ENCODE measurements at regions not wholly inside any gene's neighbourhood (a gene's known extent, or its start where the extent isn't known, plus 50 kb on each side); places are given as distances from the start of the nearest gene placed in this dataset.
"Not testable (repeated sequence)": the region's sequence is repeated elsewhere in the genome, so short reads cannot be mapped to it uniquely, and the experiment has no call there.

- H3K27ac ChIP-seq (ENCODE audit: low read length): no peak overlapping the region
- H3K36me3 ChIP-seq (ENCODE audit: control insufficient read depth in 1 of 2, insufficient read depth in 2 of 2, low read length in 2 of 2): no peaks in the 10 kb centered on the region
- H3K4me1 ChIP-seq (ENCODE audit: control insufficient read depth in 1 of 2, insufficient read depth in 2 of 2, low read length in 2 of 2): no peaks in the 10 kb centered on the region
- H3K27me3 ChIP-seq (ENCODE audit: low read depth, low read length): no peaks in the 10 kb centered on the region
- H3K4me3 ChIP-seq (ENCODE audit: low read depth in 1 of 2, low read length in 2 of 2): no peak overlapping the region
- peaks cover under 1 to 3% of the 10 kb centered on the region in 2 donors for H3K9me3 ChIP-seq (ENCODE audit: control insufficient read depth in 1 of 2, low read length in 2 of 2)
Measured at GRCh38 chr6:1445650-1446330, 56.4 kb downstream of the FOXF2 start.

GRCh38 chr6:1449896-1450295, 60.5 kb downstream of the FOXF2 start:
- Histone ChIP-seq H3K4me3 (ENCODE audit: low read depth in 1 of 2, low read length in 2 of 2) (no peak overlapping the region), H3K9me3 (ENCODE audit: control insufficient read depth in 1 of 2, low read length in 2 of 2) (peaks cover 5 to 10% of the 10 kb centered on the region in 2 donors), H3K36me3 (ENCODE audit: control insufficient read depth in 1 of 2, insufficient read depth in 2 of 2, low read length in 2 of 2) (no peaks in the 10 kb centered on the region), H3K4me1 (ENCODE audit: control insufficient read depth in 1 of 2, insufficient read depth in 2 of 2, low read length in 2 of 2) (no peaks in the 10 kb centered on the region), H3K27ac (ENCODE audit: low read length) (no peak overlapping the region), H3K27me3 (ENCODE audit: low read depth, low read length) (no peaks in the 10 kb centered on the region)

GRCh38 chr6:1453024-1453423, 63.6 kb downstream of the FOXF2 start:
- no peaks in the 10 kb centered on the region for H3K27me3 ChIP-seq (ENCODE audit: low read depth, low read length)
- H3K9me3 ChIP-seq (ENCODE audit: control insufficient read depth in 1 of 2, low read length in 2 of 2): peaks cover 5 to 10% of the 10 kb centered on the region in 2 donors
- no peaks in the 10 kb centered on the region for H3K4me1 ChIP-seq (ENCODE audit: control insufficient read depth in 1 of 2, insufficient read depth in 2 of 2, low read length in 2 of 2)
- H3K27ac ChIP-seq (ENCODE audit: low read length): no peak overlapping the region
- no peak overlapping the region for H3K4me3 ChIP-seq (ENCODE audit: low read depth in 1 of 2, low read length in 2 of 2)
- no peaks in the 10 kb centered on the region for H3K36me3 ChIP-seq (ENCODE audit: control insufficient read depth in 1 of 2, insufficient read depth in 2 of 2, low read length in 2 of 2)

- H3K4me1 ChIP-seq (ENCODE audit: control insufficient read depth in 1 of 2, insufficient read depth in 2 of 2, low read length in 2 of 2); H3K9me3 ChIP-seq (ENCODE audit: control insufficient read depth in 1 of 2, low read length in 2 of 2); H3K36me3 ChIP-seq (ENCODE audit: control insufficient read depth in 1 of 2, insufficient read depth in 2 of 2, low read length in 2 of 2); H3K4me3 ChIP-seq (ENCODE audit: low read depth in 1 of 2, low read length in 2 of 2); H3K27ac ChIP-seq (ENCODE audit: low read length); H3K27me3 ChIP-seq (ENCODE audit: low read depth, low read length): not testable (repeated sequence)
Measured at GRCh38 chr6:1456816-1457215, 67.4 kb downstream of the FOXF2 start.

GRCh38 chr6:1461207-1461606, 71.8 kb downstream of the FOXF2 start:
- no peaks in the 10 kb centered on the region for H3K27me3 ChIP-seq (ENCODE audit: low read depth, low read length)
- H3K9me3 ChIP-seq (ENCODE audit: control insufficient read depth in 1 of 2, low read length in 2 of 2): no peaks in the 10 kb centered on the region
- H3K36me3 ChIP-seq (ENCODE audit: control insufficient read depth in 1 of 2, insufficient read depth in 2 of 2, low read length in 2 of 2): no peaks in the 10 kb centered on the region
- H3K4me3 ChIP-seq (ENCODE audit: low read depth in 1 of 2, low read length in 2 of 2): no peak overlapping the region
- no peak overlapping the region for H3K27ac ChIP-seq (ENCODE audit: low read length)
- no peaks in the 10 kb centered on the region for H3K4me1 ChIP-seq (ENCODE audit: control insufficient read depth in 1 of 2, insufficient read depth in 2 of 2, low read length in 2 of 2)

- Histone ChIP-seq H3K4me3 (ENCODE audit: low read depth in 1 of 2, low read length in 2 of 2) (no peak overlapping the region), H3K36me3 (ENCODE audit: control insufficient read depth in 1 of 2, insufficient read depth in 2 of 2, low read length in 2 of 2) (no peaks in the 10 kb centered on the region), H3K27me3 (ENCODE audit: low read depth, low read length) (no peaks in the 10 kb centered on the region), H3K27ac (ENCODE audit: low read length) (no peak overlapping the region), H3K4me1 (ENCODE audit: control insufficient read depth in 1 of 2, insufficient read depth in 2 of 2, low read length in 2 of 2) (no peaks in the 10 kb centered on the region), H3K9me3 (ENCODE audit: control insufficient read depth in 1 of 2, low read length in 2 of 2) (no peaks in the 10 kb centered on the region)
Measured at GRCh38 chr6:1461736-1462135, 72.4 kb downstream of the FOXF2 start.

GRCh38 chr6:1463275-1463674, 73.9 kb downstream of the FOXF2 start:
- Histone ChIP-seq H3K36me3 (ENCODE audit: control insufficient read depth in 1 of 2, insufficient read depth in 2 of 2, low read length in 2 of 2) (no peaks in the 10 kb centered on the region), H3K4me1 (ENCODE audit: control insufficient read depth in 1 of 2, insufficient read depth in 2 of 2, low read length in 2 of 2) (no peaks in the 10 kb centered on the region), H3K9me3 (ENCODE audit: control insufficient read depth in 1 of 2, low read length in 2 of 2) (no peaks in the 10 kb centered on the region), H3K4me3 (ENCODE audit: low read depth in 1 of 2, low read length in 2 of 2) (no peak overlapping the region), H3K27me3 (ENCODE audit: low read depth, low read length) (no peaks in the 10 kb centered on the region), H3K27ac (ENCODE audit: low read length) (no peak overlapping the region)

- no peaks in the 10 kb centered on the region for H3K27me3 ChIP-seq (ENCODE audit: low read depth, low read length)
- H3K36me3 ChIP-seq (ENCODE audit: control insufficient read depth in 1 of 2, insufficient read depth in 2 of 2, low read length in 2 of 2): no peaks in the 10 kb centered on the region
- no peak overlapping the region for H3K4me3 ChIP-seq (ENCODE audit: low read depth in 1 of 2, low read length in 2 of 2)
- no peaks in the 10 kb centered on the region for H3K4me1 ChIP-seq (ENCODE audit: control insufficient read depth in 1 of 2, insufficient read depth in 2 of 2, low read length in 2 of 2)
- H3K27ac ChIP-seq (ENCODE audit: low read length): no peak overlapping the region
- no peaks in the 10 kb centered on the region for H3K9me3 ChIP-seq (ENCODE audit: control insufficient read depth in 1 of 2, low read length in 2 of 2)
Measured at GRCh38 chr6:1463751-1464426, 74.5 kb downstream of the FOXF2 start.

- Histone ChIP-seq H3K27ac (ENCODE audit: low read length) (no peak overlapping the region), H3K9me3 (ENCODE audit: control insufficient read depth in 1 of 2, low read length in 2 of 2) (no peaks in the 10 kb centered on the region), H3K4me1 (ENCODE audit: control insufficient read depth in 1 of 2, insufficient read depth in 2 of 2, low read length in 2 of 2) (no peaks in the 10 kb centered on the region), H3K27me3 (ENCODE audit: low read depth, low read length) (no peaks in the 10 kb centered on the region), H3K36me3 (ENCODE audit: control insufficient read depth in 1 of 2, insufficient read depth in 2 of 2, low read length in 2 of 2) (no peaks in the 10 kb centered on the region), H3K4me3 (ENCODE audit: low read depth in 1 of 2, low read length in 2 of 2) (no peak overlapping the region)
Measured at GRCh38 chr6:1464781-1465370, 75.5 kb downstream of the FOXF2 start.

- no peak overlapping the region for H3K4me3 ChIP-seq (ENCODE audit: low read depth in 1 of 2, low read length in 2 of 2)
- H3K27me3 ChIP-seq (ENCODE audit: low read depth, low read length): peaks cover 5% of the 10 kb centered on the region
- no peaks in the 10 kb centered on the region for H3K4me1 ChIP-seq (ENCODE audit: control insufficient read depth in 1 of 2, insufficient read depth in 2 of 2, low read length in 2 of 2)
- no peaks in the 10 kb centered on the region for H3K36me3 ChIP-seq (ENCODE audit: control insufficient read depth in 1 of 2, insufficient read depth in 2 of 2, low read length in 2 of 2)
- no peak overlapping the region for H3K27ac ChIP-seq (ENCODE audit: low read length)
- no peaks in the 10 kb centered on the region for H3K9me3 ChIP-seq (ENCODE audit: control insufficient read depth in 1 of 2, low read length in 2 of 2)
Measured at GRCh38 chr6:1468126-1468525, 78.8 kb downstream of the FOXF2 start.

- Histone ChIP-seq H3K4me1 (ENCODE audit: control insufficient read depth in 1 of 2, insufficient read depth in 2 of 2, low read length in 2 of 2) (no peaks in the 10 kb centered on the region), H3K27me3 (ENCODE audit: low read depth, low read length) (peaks cover 5% of the 10 kb centered on the region), H3K27ac (ENCODE audit: low read length) (no peak overlapping the region)
Measured at GRCh38 chr6:1470040-1470439, 80.7 kb downstream of the FOXF2 start.

More at GRCh38 chr6:1470040-1470439, 80.7 kb downstream of the FOXF2 start:
- no peak overlapping the region for H3K4me3 ChIP-seq (ENCODE audit: low read depth in 1 of 2, low read length in 2 of 2)
- no peaks in the 10 kb centered on the region for H3K9me3 ChIP-seq (ENCODE audit: control insufficient read depth in 1 of 2, low read length in 2 of 2)
- no peaks in the 10 kb centered on the region for H3K36me3 ChIP-seq (ENCODE audit: control insufficient read depth in 1 of 2, insufficient read depth in 2 of 2, low read length in 2 of 2)

All from muscle layer of duodenum (tissue), 2 donors.